SU-DHL-6 (cell line): ENCODE measurements at regions not wholly inside any gene's neighbourhood (a gene's known extent, or its start where the extent isn't known, plus 50 kb on each side); places are given as distances from the start of the nearest gene placed in this dataset.

Source experiments
- H2AFZ ChIP-seq: fragments of 200-600 bp; sonication (generic); 2 replicates; pipeline ENCODE4 v1.6.1; 2014; ENCODE audit warnings: low read depth, mild to moderate bottlenecking, moderate library complexity, mixed read lengths, antibody characterized with exemption, low read length; ENCODE audit not compliant: severe bottlenecking
- H3F3A ChIP-seq: fragments of 200-600 bp; shearing (Covaris generic); 2 replicates; pipeline ENCODE4 v1.6.0; 2016; ENCODE audit warnings: antibody characterized with exemption, mild to moderate bottlenecking; ENCODE audit not compliant: insufficient read depth
- H3K27ac ChIP-seq: fragments of 200-600 bp; sonication (generic); 2 replicates; pipeline ENCODE4 v1.5.1; 2016; ENCODE audit warnings: low read depth, mild to moderate bottlenecking, low read length, moderate library complexity, mixed read lengths
- H3K27me3 ChIP-seq: fragments of 200-600 bp; sonication (generic), shearing (Covaris generic); 2 replicates; pipeline ENCODE4 v1.6.0; 2014; ENCODE audit warnings: mild to moderate bottlenecking, low read length
- H3K36me3 ChIP-seq: fragments of 200-600 bp; sonication (generic); 2 replicates; pipeline ENCODE4 v1.6.1; 2014; ENCODE audit warnings: mild to moderate bottlenecking, low read length, mixed read lengths
- H3K4me2 ChIP-seq: fragments of 300-600, 200-600 bp; shearing (Covaris generic), sonication (generic); 2 replicates; pipeline ENCODE4 v1.6.0; 2014; ENCODE audit warnings: low read length, low read depth, mild to moderate bottlenecking; ENCODE audit not compliant: poor library complexity, severe bottlenecking
- H3K4me3 ChIP-seq: fragments of 200-600 bp; sonication (generic); 2 replicates; pipeline ENCODE4 v1.5.1; 2014; ENCODE audit warnings: antibody characterized with exemption, low read length, mild to moderate bottlenecking, mixed read lengths; ENCODE audit not compliant: insufficient read depth, poor library complexity, severe bottlenecking
- H3K79me2 ChIP-seq: fragments of 200-600 bp; sonication (generic); 2 replicates; pipeline ENCODE4 v1.6.1; 2014; ENCODE audit warnings: mild to moderate bottlenecking, low read length, moderate library complexity; ENCODE audit not compliant: insufficient read depth
- H3K9ac ChIP-seq: fragments of 200-600 bp; sonication (generic); 2 replicates; pipeline ENCODE4 v1.7.0; 2014; ENCODE audit warnings: mild to moderate bottlenecking, low read length
- H3K9me2 ChIP-seq: fragments of 200-600 bp; sonication (generic); replicated peaks from 2 replicates; pipeline ENCODE4 v1.6.1; 2014; ENCODE audit warnings: low read length; ENCODE audit not compliant: insufficient read depth
- H3K9me3 ChIP-seq: fragments of 200-600 bp; sonication (generic); 2 replicates; pipeline ENCODE4 v1.6.1; 2014; ENCODE audit warnings: low read length, mixed read lengths; ENCODE audit not compliant: insufficient read depth
- H4K20me1 ChIP-seq: fragments of 200-600 bp; sonication (generic); 2 replicates; pipeline ENCODE4 v1.6.1; 2014; ENCODE audit warnings: low read depth, mild to moderate bottlenecking, antibody characterized with exemption, low read length, moderate library complexity, mixed read lengths
- CTCF ChIP-seq: fragments of 200-600 bp; sonication (generic); IDR thresholded peaks from one replicate; pipeline ENCODE4 v1.5.1; 2017; ENCODE audit warnings: antibody characterized with exemption, mild to moderate bottlenecking, low read length, moderate library complexity; ENCODE audit not compliant: insufficient read depth, poor library complexity, severe bottlenecking
- EZH2phosphoT487 ChIP-seq: fragments of 200-600 bp; sonication (generic), shearing (Covaris generic); conservative IDR thresholded peaks from 2 replicates; pipeline ENCODE4 v1.6.1; 2018; ENCODE audit warnings: mild to moderate bottlenecking, antibody characterized with exemption, low read length, moderate library complexity, mixed read lengths

GRCh38 chr12:70068743-70069142 lies 174.5 kb upstream of the CNOT2 start:
- H2AFZ ChIP-seq: peak overlapping the region; percentile 60
- no peak overlapping the region for H3K4me3 ChIP-seq
- no peaks in the 10 kb centered on the region for H3F3A ChIP-seq
- H3K9me3 ChIP-seq: no peaks in the 10 kb centered on the region
- H3K79me2 ChIP-seq: no peaks in the 10 kb centered on the region
- H4K20me1 ChIP-seq: no peaks in the 10 kb centered on the region
- H3K4me2 ChIP-seq: peak overlapping the region; percentile 47
- TF ChIP-seq EZH2phosphoT487: no peak
- TF ChIP-seq CTCF: no peak
- peak overlapping the region; percentile 45; the same call in 1 of the 2 replicates for H3K27ac ChIP-seq
- H3K9ac ChIP-seq: no peak overlapping the region
- no peaks in the 10 kb centered on the region for H3K36me3 ChIP-seq
- no peaks in the 10 kb centered on the region for H3K9me2 ChIP-seq
- no peaks in the 10 kb centered on the region for H3K27me3 ChIP-seq

GRCh38 chr12:70069221-70070105 lies 173.8 kb upstream of the CNOT2 start:
- H3K9ac ChIP-seq: no peak overlapping the region
- H3K27me3 ChIP-seq: no peaks in the 10 kb centered on the region
- no peaks in the 10 kb centered on the region for H4K20me1 ChIP-seq
- H3K4me3 ChIP-seq: peak overlapping the region; percentile 8
- no peaks in the 10 kb centered on the region for H3K9me3 ChIP-seq
- H3F3A ChIP-seq: no peaks in the 10 kb centered on the region
- peak overlapping the region; percentile 47 for H3K4me2 ChIP-seq
- H3K79me2 ChIP-seq: no peaks in the 10 kb centered on the region
- H3K27ac ChIP-seq: peak overlapping the region; percentile 45; the same call in 1 of the 2 replicates
- peak overlapping the region; percentile 60 for H2AFZ ChIP-seq
- TF ChIP-seq CTCF (no peak), EZH2phosphoT487 (no peak)
- no peaks in the 10 kb centered on the region for H3K36me3 ChIP-seq
- no peaks in the 10 kb centered on the region for H3K9me2 ChIP-seq

GRCh38 chr12:70070494-70071007 lies 172.7 kb upstream of the CNOT2 start:
- H3K9me3 ChIP-seq: no peaks in the 10 kb centered on the region
- H3F3A ChIP-seq: no peaks in the 10 kb centered on the region
- no peak for TF ChIP-seq EZH2phosphoT487
- TF ChIP-seq CTCF: no peak
- H3K27me3 ChIP-seq: no peaks in the 10 kb centered on the region
- H4K20me1 ChIP-seq: no peaks in the 10 kb centered on the region
- no peak overlapping the region for H3K9ac ChIP-seq
- no peak overlapping the region for H3K4me2 ChIP-seq
- no peaks in the 10 kb centered on the region for H3K36me3 ChIP-seq
- H3K9me2 ChIP-seq: no peaks in the 10 kb centered on the region
- H2AFZ ChIP-seq: no peak overlapping the region
- H3K79me2 ChIP-seq: no peaks in the 10 kb centered on the region
- no peak overlapping the region for H3K4me3 ChIP-seq
- H3K27ac ChIP-seq: no peak overlapping the region
